ENCODE measurements at regions not wholly inside any gene's neighbourhood (a gene's known extent, or its start where the extent isn't known, plus 50 kb on each side); places are given as distances from the start of the nearest gene placed in this dataset.

GRCh38 chr5:106306313-106307028 lies 1364.3 kb downstream of the EFNA5 start:
- Histone ChIP-seq H3K9me3 (ENCODE audit: control insufficient read depth, low read length) (no peaks in the 10 kb centered on the region), H3K4me1 (ENCODE audit: control insufficient read depth, insufficient read depth, low read length) (no peaks in the 10 kb centered on the region), H3K27ac (ENCODE audit: low read depth, low read length) (no peak overlapping the region), H3K4me3 (ENCODE audit: low read length) (no peak overlapping the region), H3K27me3 (ENCODE audit: control insufficient read depth, insufficient read depth, low read length, poor library complexity, severe bottlenecking) (no peaks in the 10 kb centered on the region), H3K9ac (ENCODE audit: extremely low read depth, low read length, poor library complexity, severe bottlenecking) (no peak overlapping the region), H3K36me3 (ENCODE audit: control insufficient read depth, insufficient read depth, low read length) (no peaks in the 10 kb centered on the region)
- H3K9me3 Mint-ChIP-seq = no peaks in the 10 kb centered on the region
- H3K27ac Mint-ChIP-seq = peak overlapping the region; percentile 2
- no peak for DNase-seq
- 66 to 72% methylated on average over 4 of the region's 4 CpGs for WGBS, 2 experiments (ENCODE audit: insufficient coverage in 1 of 2, insufficient read length in 1 of 2)
- H3K27me3 Mint-ChIP-seq (ENCODE audit: insufficient read depth) = no peaks in the 10 kb centered on the region
- no peak overlapping the region for H3K4me3 Mint-ChIP-seq
- TF ChIP-seq, protein P1, sequence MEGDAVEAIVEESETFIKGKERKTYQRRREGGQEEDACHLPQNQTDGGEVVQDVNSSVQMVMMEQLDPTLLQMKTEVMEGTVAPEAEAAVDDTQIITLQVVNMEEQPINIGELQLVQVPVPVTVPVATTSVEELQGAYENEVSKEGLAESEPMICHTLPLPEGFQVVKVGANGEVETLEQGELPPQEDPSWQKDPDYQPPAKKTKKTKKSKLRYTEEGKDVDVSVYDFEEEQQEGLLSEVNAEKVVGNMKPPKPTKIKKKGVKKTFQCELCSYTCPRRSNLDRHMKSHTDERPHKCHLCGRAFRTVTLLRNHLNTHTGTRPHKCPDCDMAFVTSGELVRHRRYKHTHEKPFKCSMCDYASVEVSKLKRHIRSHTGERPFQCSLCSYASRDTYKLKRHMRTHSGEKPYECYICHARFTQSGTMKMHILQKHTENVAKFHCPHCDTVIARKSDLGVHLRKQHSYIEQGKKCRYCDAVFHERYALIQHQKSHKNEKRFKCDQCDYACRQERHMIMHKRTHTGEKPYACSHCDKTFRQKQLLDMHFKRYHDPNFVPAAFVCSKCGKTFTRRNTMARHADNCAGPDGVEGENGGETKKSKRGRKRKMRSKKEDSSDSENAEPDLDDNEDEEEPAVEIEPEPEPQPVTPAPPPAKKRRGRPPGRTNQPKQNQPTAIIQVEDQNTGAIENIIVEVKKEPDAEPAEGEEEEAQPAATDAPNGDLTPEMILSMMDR (conservative IDR thresholded peaks at IDR 0.05) = no peak
- no peaks in the 10 kb centered on the region for H3K36me3 Mint-ChIP-seq (ENCODE audit: low read depth)
- H3K4me1 Mint-ChIP-seq = peaks cover 3% of the 10 kb centered on the region

DNA sequence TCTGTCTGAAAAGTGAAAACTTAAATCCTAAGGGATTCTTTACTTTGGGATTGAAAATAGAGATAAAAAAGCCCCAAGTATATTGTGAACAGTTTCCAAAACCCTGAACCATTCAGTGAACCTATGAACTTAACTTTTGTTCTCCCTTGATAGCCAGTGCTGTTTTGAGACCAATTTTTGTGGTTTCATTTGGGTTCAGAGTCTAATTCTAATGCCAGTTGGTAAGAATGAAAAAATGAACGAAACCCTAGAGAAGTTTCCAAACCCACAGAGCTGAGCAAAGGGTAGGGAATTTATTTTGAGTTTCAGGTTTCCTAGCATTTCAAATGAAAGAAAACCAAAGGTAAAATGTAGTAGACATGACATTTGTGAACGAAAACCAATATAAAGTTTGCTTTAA lies 1366.8 kb downstream of the EFNA5 start:
- no peak overlapping the region for H3K27ac Mint-ChIP-seq
- TF ChIP-seq, protein P1 (conservative IDR thresholded peaks at IDR 0.05) = no peak
- 82 to 100% methylated on average over 2 of the region's 2 CpGs for WGBS, 2 experiments (ENCODE audit: insufficient coverage in 1 of 2, insufficient read length in 1 of 2)

GRCh38 chr5:106292654-106293053 lies 1378.1 kb downstream of the EFNA5 start:
- Histone ChIP-seq H3K27me3 (ENCODE audit: control insufficient read depth, insufficient read depth, low read length, poor library complexity, severe bottlenecking) (no peaks in the 10 kb centered on the region), H3K36me3 (ENCODE audit: control insufficient read depth, insufficient read depth, low read length) (no peaks in the 10 kb centered on the region), H3K4me3 (ENCODE audit: low read length) (no peak overlapping the region), H3K27ac (ENCODE audit: low read depth, low read length) (no peak overlapping the region), H3K9me3 (ENCODE audit: control insufficient read depth, low read length) (no peaks in the 10 kb centered on the region), H3K4me1 (ENCODE audit: control insufficient read depth, insufficient read depth, low read length) (no peaks in the 10 kb centered on the region), H3K9ac (ENCODE audit: extremely low read depth, low read length, poor library complexity, severe bottlenecking) (no peak overlapping the region)
- no peak overlapping the region for H3K27ac Mint-ChIP-seq
- no peaks in the 10 kb centered on the region for H3K36me3 Mint-ChIP-seq (ENCODE audit: low read depth)
- H3K4me3 Mint-ChIP-seq = no peak overlapping the region
- H3K4me1 Mint-ChIP-seq = no peaks in the 10 kb centered on the region
- H3K27me3 Mint-ChIP-seq (ENCODE audit: insufficient read depth) = no peaks in the 10 kb centered on the region
- no peaks in the 10 kb centered on the region for H3K9me3 Mint-ChIP-seq
- DNase-seq = no peak
- TF ChIP-seq, protein P1 (conservative IDR thresholded peaks at IDR 0.05) = no peak
- 71 to 72% methylated on average over 1 of the region's 2 CpGs for WGBS, 2 experiments (ENCODE audit: insufficient coverage in 1 of 2, insufficient read length in 1 of 2)

More for the DNA sequence above, 1366.8 kb downstream of the EFNA5 start:
- H3K4me3 Mint-ChIP-seq = no peak overlapping the region
- H3K27me3 Mint-ChIP-seq (ENCODE audit: insufficient read depth) = no peaks in the 10 kb centered on the region
- Histone ChIP-seq H3K4me1 (ENCODE audit: control insufficient read depth, insufficient read depth, low read length) (no peaks in the 10 kb centered on the region), H3K36me3 (ENCODE audit: control insufficient read depth, insufficient read depth, low read length) (no peaks in the 10 kb centered on the region), H3K9me3 (ENCODE audit: control insufficient read depth, low read length) (no peaks in the 10 kb centered on the region), H3K4me3 (ENCODE audit: low read length) (no peak overlapping the region), H3K9ac (ENCODE audit: extremely low read depth, low read length, poor library complexity, severe bottlenecking) (no peak overlapping the region), H3K27ac (ENCODE audit: low read depth, low read length) (no peak overlapping the region), H3K27me3 (ENCODE audit: control insufficient read depth, insufficient read depth, low read length, poor library complexity, severe bottlenecking) (no peaks in the 10 kb centered on the region)
- no peaks in the 10 kb centered on the region for H3K9me3 Mint-ChIP-seq
- H3K4me1 Mint-ChIP-seq = peaks cover 3% of the 10 kb centered on the region
- H3K36me3 Mint-ChIP-seq (ENCODE audit: low read depth) = no peaks in the 10 kb centered on the region
- DNase-seq = no peak

All from endodermal cell (in vitro differentiated cells).